ENCODE measurements at regions not wholly inside any gene's neighbourhood (a gene's known extent, or its start where the extent isn't known, plus 50 kb on each side); places are given as distances from the start of the nearest gene placed in this dataset.

GRCh38 chr15:23514484-23514883, 51.0 kb upstream of the MKRN3 start:
- DNase-seq (ENCODE audit: low spot score): no peak

GRCh38 chr15:23506762-23507161, 58.7 kb upstream of the MKRN3 start:
- TF ChIP-seq CTCF (IDR thresholded peaks at IDR 0.05; ENCODE audit: extremely low read depth, insufficient read depth, missing control alignments): no peak
- no peak for DNase-seq (ENCODE audit: low spot score)
- in situ Hi-C loops (cut with MboI; ENCODE audit: low pct_unique_long_range_greater_than_20kb, low sequenced_read_pairs, unreplicated experiment): no loop called here

More at GRCh38 chr15:23514484-23514883, 51.0 kb upstream of the MKRN3 start:
- no peak for TF ChIP-seq CTCF (IDR thresholded peaks at IDR 0.05; ENCODE audit: extremely low read depth, insufficient read depth, missing control alignments)
- in situ Hi-C loops (cut with MboI; ENCODE audit: low pct_unique_long_range_greater_than_20kb, low sequenced_read_pairs, unreplicated experiment): no loop called here

- in situ Hi-C loops (cut with MboI; ENCODE audit: low pct_unique_long_range_greater_than_20kb, low sequenced_read_pairs, unreplicated experiment): no loop called here
- no peak for DNase-seq (ENCODE audit: low spot score)
- TF ChIP-seq CTCF (IDR thresholded peaks at IDR 0.05; ENCODE audit: extremely low read depth, insufficient read depth, missing control alignments): no peak
Observed at GRCh38 chr15:23503980-23504379, 56.9 kb upstream of the GOLGA6L2 start.

- in situ Hi-C loops (cut with MboI; ENCODE audit: low pct_unique_long_range_greater_than_20kb, low sequenced_read_pairs, unreplicated experiment): no loop called here
- DNase-seq (ENCODE audit: low spot score): no peak
- TF ChIP-seq CTCF (IDR thresholded peaks at IDR 0.05; ENCODE audit: extremely low read depth, insufficient read depth, missing control alignments): no peak
Observed at GRCh38 chr15:23503576-23503975, 56.5 kb upstream of the GOLGA6L2 start.

GRCh38 chr15:23497710-23498111, 50.7 kb upstream of the GOLGA6L2 start:
- in situ Hi-C loops (cut with MboI; ENCODE audit: low pct_unique_long_range_greater_than_20kb, low sequenced_read_pairs, unreplicated experiment): no loop called here
- no peak for DNase-seq (ENCODE audit: low spot score)
- TF ChIP-seq CTCF (IDR thresholded peaks at IDR 0.05; ENCODE audit: extremely low read depth, insufficient read depth, missing control alignments): peak; percentile 39
